ENCODE measurements at regions not wholly inside any gene's neighbourhood (a gene's known extent, or its start where the extent isn't known, plus 50 kb on each side); places are given as distances from the start of the nearest gene placed in this dataset.

GRCh38 chr14:95011445-95012006 lies 145.8 kb downstream of the DICER1 start:
- Histone ChIP-seq H4K20me1 (ENCODE audit: insufficient read depth, poor library complexity, severe bottlenecking) (no peaks in the 10 kb centered on the region), H3K9me3 (ENCODE audit: low read depth) (no peaks in the 10 kb centered on the region), H3K4me3 (no peak overlapping the region), H3K79me2 (no peaks in the 10 kb centered on the region), H2AFZ (no peak overlapping the region), H3K4me1 (ENCODE audit: insufficient read depth) (peaks cover 4% of the 10 kb centered on the region), H3K9me2 (replicated peaks; ENCODE audit: insufficient read depth) (no peaks in the 10 kb centered on the region), H3K36me3 (replicated peaks; ENCODE audit: insufficient read depth, low read depth) (no peaks in the 10 kb centered on the region), H3K27ac (no peak overlapping the region), H3K4me2 (no peak overlapping the region), H3K27me3 (no peaks in the 10 kb centered on the region)
- no peak for DNase-seq (ENCODE audit: low spot score)
- 59% methylated on average over 16 of the region's 16 CpGs for WGBS (ENCODE audit: low lambda C conversion rate, missing lambda C conversion rate)
- TF ChIP-seq EZH2 (IDR thresholded peaks at IDR 0.05; ENCODE audit: borderline replicate concordance) (no peak), EZH2phosphoT487 (IDR thresholded peaks at IDR 0.05; ENCODE audit: low read depth, severe bottlenecking, unreplicated experiment) (no peak), CTCF (IDR thresholded peaks at IDR 0.05; ENCODE audit: poor library complexity) (no peak)

GRCh38 chr14:95008445-95009217 lies 148.7 kb downstream of the DICER1 start:
- no peaks in the 10 kb centered on the region for H3K36me3 ChIP-seq (replicated peaks; ENCODE audit: insufficient read depth, low read depth)
- no peaks in the 10 kb centered on the region for H3K9me2 ChIP-seq (replicated peaks; ENCODE audit: insufficient read depth)
- no peak overlapping the region for H3K4me2 ChIP-seq
- no peak overlapping the region for H2AFZ ChIP-seq
- H3K4me1 ChIP-seq (ENCODE audit: insufficient read depth): peaks cover 4% of the 10 kb centered on the region
- 68% methylated on average over 15 of the region's 15 CpGs for WGBS (ENCODE audit: low lambda C conversion rate, missing lambda C conversion rate)
- H3K9me3 ChIP-seq (ENCODE audit: low read depth): no peaks in the 10 kb centered on the region
- H3K79me2 ChIP-seq: no peaks in the 10 kb centered on the region
- TF ChIP-seq CTCF (IDR thresholded peaks at IDR 0.05; ENCODE audit: poor library complexity) (no peak), EZH2 (IDR thresholded peaks at IDR 0.05; ENCODE audit: borderline replicate concordance) (no peak), EZH2phosphoT487 (IDR thresholded peaks at IDR 0.05; ENCODE audit: low read depth, severe bottlenecking, unreplicated experiment) (no peak)
- no peaks in the 10 kb centered on the region for H3K27me3 ChIP-seq
- H3K4me3 ChIP-seq: no peak overlapping the region
- no peaks in the 10 kb centered on the region for H4K20me1 ChIP-seq (ENCODE audit: insufficient read depth, poor library complexity, severe bottlenecking)
- H3K27ac ChIP-seq: no peak overlapping the region
- no peak for DNase-seq (ENCODE audit: low spot score)

GRCh38 chr14:95007921-95008320 lies 149.4 kb downstream of the DICER1 start:
- Histone ChIP-seq H3K4me3 (no peak overlapping the region), H3K27ac (no peak overlapping the region), H3K9me2 (replicated peaks; ENCODE audit: insufficient read depth) (no peaks in the 10 kb centered on the region), H3K79me2 (no peaks in the 10 kb centered on the region), H3K9me3 (ENCODE audit: low read depth) (no peaks in the 10 kb centered on the region), H2AFZ (no peak overlapping the region), H3K4me2 (no peak overlapping the region), H4K20me1 (ENCODE audit: insufficient read depth, poor library complexity, severe bottlenecking) (no peaks in the 10 kb centered on the region), H3K36me3 (replicated peaks; ENCODE audit: insufficient read depth, low read depth) (no peaks in the 10 kb centered on the region), H3K4me1 (ENCODE audit: insufficient read depth) (peaks cover 4% of the 10 kb centered on the region), H3K27me3 (no peaks in the 10 kb centered on the region)
- WGBS (ENCODE audit: low lambda C conversion rate, missing lambda C conversion rate): 86% methylated on average over 7 of the region's 7 CpGs
- DNase-seq (ENCODE audit: low spot score): no peak
- no peak for TF ChIP-seq EZH2 (IDR thresholded peaks at IDR 0.05; ENCODE audit: borderline replicate concordance)
- no peak for TF ChIP-seq CTCF (IDR thresholded peaks at IDR 0.05; ENCODE audit: poor library complexity)
